SKM-1 treated with dmso at 0.1 percent for 144 hours (cell line): ENCODE measurements at regions not wholly inside any gene's neighbourhood (a gene's known extent, or its start where the extent isn't known, plus 50 kb on each side); places are given as distances from the start of the nearest gene placed in this dataset.
"Not testable (repeated sequence)": the region's sequence is repeated elsewhere in the genome, so short reads cannot be mapped to it uniquely, and the experiment has no call there.

Experiments used
- DNase-seq: peaks from one replicate; lab custom pipeline; 2025; ENCODE audit not compliant: unreplicated experiment; lab: John Stamatoyannopoulos, UW

DNA sequence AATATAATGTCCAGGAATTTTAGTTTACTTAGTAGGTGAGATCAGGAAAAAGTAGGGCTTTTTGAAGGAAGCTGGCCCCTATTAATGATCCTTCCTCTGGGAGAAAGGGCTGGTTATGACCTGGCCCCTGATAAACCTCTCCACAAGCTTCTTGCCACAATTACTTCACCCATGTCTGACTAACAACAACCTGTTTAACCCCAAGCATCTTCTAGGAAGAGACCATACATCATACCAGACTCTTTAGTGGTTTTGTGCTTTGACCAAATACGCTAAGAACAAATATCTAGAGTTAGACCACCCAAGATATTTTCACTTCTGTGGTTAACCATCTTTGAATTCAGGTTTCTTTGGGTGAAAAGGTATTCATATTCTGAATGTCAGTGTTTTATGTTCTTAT is 174.0 kb upstream of the SLC27A6 start:
- no peak for DNase-seq

DNA sequence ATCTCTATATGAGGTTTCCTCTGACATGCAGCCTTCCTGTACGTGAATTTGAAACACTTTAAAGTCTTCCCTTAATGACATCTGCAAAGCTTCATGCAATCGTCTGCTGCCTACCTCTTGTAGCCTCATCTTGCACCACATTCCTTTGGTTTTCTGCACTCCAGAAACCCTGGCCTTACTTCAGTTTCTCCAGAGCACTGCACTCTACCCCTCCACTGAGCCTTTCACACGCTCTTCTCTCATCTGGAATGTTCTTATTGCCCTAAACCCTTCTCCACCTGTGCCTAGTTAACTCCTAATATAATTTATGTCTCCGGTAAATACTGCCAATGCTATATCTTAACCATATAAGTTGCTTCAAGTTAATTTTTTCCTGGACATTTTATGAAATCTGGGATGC is 168.8 kb upstream of the SLC27A6 start:
- no peak for DNase-seq

DNA sequence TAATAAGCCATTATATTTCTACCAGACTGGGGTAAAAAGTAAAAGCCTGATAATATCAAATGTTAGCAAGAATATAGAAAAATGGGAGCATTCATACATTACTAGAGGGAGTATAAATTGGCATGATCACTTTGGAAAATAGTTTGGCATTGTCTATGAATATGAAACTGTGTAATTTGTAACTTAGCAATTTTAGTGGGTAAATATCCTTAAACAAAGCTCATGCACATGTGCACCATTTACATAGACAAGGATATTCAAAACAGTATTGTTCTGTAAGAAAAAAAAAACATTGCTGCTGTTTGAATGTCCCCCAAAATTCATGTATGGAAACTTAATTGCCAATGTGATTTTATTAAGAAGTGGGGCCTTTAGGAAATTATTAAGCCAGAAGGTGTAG is 166.4 kb upstream of the SLC27A6 start:
- no peak for DNase-seq

DNA sequence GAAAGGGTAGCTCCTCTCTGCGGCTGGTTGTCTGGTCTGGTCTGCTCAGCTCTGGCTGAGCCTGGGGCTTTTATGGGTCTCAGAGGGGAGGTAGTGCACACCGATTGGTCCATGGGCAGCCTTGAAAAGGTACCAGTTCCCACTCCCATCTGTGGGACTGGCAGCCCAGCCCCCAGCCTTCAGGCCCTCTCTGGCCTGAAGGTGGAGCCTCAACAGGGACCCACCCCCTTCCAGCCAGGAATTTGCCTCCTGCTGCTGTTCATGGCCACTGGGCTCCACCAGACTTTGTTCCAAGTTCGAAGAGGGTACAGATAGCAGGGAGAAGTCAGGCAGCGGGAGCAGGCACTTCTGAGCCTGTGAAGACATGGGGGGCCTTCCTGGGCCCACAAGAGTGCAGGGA is 165.3 kb upstream of the SLC27A6 start:
- no peak for DNase-seq

DNA sequence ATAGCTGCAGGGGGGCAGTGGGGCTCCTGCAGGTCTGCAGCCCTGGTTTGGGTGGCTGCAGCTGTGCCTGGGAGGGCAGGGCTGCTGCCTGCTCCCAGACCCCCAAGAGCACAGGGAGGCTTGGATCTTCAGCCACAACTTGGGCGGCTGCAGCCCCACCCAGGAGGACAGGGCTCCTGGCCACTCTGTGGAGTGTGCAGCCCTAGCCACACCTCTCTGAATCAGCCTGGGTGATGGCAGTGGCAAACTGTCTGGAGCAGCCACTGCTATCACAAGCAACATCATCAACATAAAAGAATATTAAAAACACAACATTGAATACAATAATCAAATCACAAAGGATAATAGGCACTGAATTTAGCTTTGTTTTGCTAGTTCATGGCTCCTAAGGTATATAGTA is 164.9 kb upstream of the SLC27A6 start:
- no peak for DNase-seq

DNA sequence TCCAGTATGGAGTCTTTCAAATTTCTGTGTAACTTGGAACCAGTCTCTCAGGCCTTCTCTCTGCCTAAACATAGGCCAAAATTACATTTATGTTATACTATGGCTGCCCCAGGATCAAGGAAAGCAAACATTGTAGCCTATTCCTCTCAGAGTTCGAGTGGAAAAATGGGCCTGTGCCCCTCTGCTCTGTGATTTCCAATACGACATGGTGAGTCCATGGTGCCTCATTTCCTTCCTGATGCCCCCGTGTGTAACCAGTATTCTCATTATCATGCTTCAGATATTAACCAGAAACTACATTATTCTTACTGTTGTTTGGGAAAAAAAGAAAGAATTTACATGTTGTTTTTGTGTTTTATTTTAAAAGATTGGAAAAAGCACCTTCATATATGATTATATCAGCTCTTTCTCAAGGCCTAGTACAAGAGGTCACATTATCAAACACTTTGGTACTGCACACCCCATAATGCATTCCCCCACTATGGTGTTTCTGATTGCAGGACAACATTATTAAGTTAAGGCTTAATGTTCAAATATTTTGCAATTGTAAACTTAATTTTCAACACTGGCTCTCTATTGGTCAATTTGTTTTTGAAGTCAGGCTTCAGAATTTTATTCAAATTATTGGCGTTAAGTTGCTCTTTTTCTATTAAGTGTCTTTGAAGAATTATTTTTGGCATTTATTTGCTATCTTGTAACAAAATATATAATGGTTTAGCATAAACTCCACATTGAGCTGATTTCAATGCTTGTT is 151.8 kb upstream of the SLC27A6 start:
- no peak for DNase-seq

DNA sequence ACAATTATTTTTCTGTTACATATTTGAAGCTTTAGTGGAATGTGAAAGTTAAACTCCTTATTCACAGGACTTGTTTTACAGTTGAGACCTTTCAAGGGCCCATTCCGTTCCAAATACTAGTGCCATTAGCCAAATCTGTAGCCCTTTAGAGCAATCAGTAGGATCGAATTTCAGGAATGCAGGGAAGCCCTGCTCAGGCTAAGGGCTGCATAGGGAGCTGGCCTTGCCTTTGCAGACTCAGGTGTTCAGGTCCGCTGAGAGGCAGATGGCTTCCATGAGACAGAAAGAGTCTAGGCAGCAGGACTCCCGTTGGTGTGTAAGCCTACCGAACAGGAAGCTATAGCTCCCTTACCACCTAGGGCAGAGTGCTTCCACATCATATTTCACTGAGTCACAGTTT is 150.1 kb upstream of the SLC27A6 start:
- DNase-seq = no peak

DNA sequence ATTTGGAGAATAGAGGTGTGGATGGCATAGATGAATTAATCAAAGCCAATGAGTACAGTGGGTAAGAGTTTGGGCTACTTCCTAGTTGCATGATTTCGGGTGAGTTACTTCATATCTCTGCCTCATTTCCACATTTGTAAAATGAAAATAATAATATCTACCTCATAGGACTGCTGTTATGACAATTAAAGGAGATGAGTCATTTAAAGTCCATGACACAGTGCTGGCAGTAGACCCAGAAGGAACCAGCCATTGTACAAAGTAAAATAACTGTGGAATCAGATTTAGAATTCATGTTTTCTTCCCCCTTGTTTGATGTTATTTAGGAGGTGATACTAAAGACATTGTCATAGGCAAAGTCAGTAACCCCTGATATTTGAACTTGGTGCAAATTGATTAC is 139.5 kb upstream of the SLC27A6 start:
- no peak for DNase-seq

DNA sequence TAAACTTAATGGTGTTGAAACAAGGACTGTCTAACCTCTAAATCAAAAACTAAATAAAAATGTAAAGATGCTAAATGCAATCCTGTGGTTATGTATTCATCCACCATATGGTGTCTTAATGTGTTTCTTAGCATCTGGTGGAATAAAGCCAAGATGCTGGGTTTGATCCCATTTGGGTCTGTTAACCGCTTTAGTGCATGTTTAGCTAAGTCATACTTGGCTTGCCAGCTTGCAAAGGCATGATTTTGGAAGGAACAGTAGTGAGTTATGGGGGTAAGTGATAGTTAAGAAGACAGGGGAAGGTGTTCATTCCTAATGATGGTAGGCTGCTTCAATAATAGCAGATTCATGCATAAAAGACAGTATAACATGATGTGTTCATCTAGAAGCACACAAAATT is 139.0 kb upstream of the SLC27A6 start:
- DNase-seq = no peak

DNA sequence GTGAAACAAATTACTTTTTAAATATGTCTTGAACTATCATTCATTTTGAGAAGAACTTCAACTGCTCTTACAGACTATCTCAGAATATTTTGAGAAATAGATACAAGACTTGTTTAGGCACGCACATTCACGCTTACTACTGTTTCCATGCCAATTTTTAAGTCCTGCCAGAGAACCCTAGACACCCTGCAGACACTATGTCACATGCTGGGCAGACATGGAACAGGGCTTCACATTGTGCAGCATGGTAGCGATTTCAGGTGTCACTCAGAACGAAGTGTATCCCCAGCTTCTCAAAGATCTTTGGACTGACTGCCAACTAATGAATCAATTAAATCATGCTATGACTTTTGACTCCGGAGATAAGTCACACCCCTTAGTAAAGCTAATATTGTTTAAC is 128.7 kb upstream of the SLC27A6 start:
- no peak for DNase-seq

DNA sequence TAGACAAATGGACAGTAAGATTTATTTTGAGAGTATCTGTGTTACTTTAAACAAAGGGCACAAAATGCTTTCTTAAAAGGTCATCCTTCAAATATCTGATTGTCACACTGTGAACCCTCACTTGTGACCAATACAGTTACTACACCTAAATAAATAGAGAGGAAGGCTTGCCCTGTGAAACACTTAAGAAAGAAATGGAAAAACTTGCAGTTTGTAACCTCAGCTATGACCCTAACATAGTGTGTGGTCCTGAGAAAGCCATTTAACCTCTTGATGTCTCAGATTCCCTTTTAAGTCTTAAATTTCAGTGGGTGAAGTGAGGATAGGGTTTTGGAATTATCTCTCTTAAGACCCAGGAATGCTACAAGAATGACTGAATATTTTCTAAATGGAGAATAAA is 126.7 kb upstream of the SLC27A6 start:
- DNase-seq = no peak

DNA sequence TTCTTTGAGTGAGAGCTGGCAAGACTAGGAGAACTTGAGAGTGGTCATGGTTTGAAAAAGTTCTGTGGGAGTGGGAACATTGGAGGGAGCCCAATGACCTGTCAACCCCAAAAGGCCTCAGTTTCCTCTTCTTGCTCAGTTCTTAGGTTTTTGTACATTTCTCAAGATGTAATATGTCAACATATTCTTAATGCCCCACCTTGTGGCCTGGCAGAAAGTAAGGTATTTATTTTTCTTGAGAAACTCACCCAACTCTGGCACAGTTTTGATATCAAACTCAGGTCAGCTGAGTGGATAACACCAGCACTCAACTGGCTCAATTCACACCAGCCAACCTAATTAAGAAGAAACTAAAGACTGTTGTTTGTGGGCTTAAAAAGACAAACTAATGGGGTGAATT is 123.0 kb upstream of the SLC27A6 start:
- DNase-seq = no peak

DNA sequence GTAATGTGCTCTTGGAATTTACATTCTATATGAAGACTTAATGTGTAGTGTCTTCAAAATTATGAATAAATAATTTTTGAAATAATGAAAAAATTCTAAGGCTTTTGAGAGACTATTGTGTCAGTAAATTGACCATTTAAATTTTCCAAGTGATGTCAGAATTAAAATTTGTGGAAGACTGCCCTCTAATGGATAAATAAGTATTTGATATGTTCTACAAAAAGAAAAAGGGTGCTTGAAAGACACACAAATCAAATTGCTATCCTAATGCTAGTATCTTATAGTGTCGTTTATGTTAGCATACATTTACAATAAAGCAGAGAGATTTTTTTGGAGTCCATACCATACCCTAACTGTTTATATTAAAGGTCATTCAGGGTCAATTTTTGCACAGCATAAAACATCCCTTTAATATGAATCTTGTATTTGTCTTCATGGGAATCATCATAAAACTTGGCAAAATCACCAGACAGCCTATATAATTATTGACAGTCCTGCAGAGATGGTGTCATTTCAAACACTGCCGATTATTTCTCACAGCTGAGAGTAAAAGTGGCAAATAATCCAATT is 120.8 kb upstream of the SLC27A6 start:
- no peak for DNase-seq

DNA sequence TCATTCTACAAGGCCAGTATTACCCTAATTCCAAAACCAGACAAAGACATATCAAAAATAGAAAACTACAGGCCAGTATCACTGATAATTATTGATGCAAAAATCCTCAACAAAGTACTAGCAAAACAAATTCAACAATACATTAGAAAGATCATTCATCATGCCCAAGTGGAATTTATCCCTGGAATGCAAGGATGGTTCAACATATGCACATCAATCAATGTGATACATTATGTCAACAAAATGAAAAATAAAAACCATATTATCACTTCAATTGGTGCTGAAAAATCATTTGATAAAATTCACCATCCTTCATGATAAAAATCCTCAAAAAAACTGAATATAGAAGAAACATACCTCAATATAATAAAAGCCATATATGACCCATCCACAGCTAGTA is 115.2 kb upstream of the SLC27A6 start:
- DNase-seq = no peak

DNA sequence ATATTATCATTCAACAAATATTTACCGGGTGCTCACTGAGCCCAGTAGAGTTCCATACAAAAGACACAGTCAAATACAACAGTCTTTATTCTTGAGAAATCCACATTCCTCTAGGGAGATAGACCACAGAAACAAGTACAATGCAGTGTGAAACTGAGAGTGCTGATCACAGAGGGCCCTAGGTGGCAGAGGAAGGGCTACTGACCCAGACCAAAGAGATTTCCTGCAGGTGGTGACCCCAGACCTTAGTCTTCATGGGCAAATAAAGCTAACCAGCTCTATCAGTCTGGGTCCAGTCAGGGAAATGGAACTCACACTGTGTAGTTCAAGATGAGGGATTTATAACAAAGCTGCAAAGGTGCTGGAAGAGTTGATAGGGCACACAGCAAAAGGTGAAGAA is 110.4 kb upstream of the SLC27A6 start:
- no peak for DNase-seq

DNA sequence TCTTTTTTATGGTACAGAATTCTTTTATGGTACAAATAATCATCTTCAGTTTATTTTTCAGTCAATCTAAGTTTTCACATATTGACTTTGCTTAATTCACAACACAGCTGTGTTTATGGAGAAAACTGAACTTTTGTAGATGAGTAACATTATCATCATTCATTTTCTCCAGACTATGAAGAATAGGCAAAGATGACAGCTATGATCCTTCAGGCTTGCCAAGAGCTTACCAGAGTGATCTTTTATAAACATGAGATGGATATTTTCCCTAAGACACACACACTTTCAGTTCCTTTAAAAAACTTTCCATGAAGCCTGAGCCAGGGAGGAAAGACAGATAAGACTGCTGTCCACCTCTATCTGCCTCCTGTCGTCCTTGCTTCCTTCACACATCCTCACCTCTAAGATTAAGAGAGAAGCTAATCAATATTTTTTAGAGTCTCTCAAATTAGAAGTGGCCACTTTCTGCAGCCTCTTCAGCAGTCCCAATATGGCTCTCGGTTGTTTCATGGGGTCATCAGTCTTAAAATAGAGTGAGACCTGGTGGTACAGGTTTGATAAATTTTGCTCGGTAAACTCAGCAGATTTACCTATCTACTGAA is 108.1 kb upstream of the SLC27A6 start:
- no peak for DNase-seq

DNA sequence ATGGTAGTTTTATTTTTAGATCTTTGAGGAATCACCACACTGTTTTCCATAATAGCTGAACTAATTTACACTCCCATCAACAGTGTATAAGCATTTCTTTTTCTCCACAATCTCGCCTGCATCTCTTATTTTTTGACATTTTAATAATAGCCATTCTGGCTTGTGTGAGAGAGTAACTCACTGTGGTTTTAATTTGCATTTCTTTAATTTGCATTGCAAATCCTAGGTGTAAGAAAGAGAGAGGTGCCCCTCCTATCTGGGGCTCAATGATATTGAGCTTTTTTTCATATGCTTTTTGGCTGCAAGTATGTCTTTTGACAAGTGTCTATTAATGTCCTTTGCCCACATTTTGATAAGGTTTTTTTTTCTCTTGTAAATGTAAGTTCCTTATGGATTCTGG is 106.3 kb upstream of the SLC27A6 start:
- no peak for DNase-seq

DNA sequence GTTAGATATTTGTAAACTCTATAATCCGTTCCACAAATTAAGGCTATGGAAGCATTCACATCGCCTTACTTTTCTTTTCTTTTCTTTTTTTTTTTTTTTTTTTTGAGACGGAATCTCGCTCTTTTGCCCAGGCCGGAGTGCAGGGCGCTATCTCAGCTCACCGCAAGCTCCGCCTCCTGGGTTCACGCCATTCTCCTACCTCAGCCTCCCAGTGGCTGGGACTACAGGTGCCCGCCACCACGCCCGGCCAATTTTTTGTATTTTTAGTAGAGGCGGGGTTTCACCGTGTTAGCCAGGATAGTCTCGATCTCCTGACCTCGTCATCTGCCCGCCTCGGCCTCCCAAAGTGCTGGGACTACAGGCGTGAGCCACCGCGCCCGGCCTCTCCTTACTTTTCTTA is 104.1 kb upstream of the SLC27A6 start:
- not testable (repeated sequence) for DNase-seq

DNA sequence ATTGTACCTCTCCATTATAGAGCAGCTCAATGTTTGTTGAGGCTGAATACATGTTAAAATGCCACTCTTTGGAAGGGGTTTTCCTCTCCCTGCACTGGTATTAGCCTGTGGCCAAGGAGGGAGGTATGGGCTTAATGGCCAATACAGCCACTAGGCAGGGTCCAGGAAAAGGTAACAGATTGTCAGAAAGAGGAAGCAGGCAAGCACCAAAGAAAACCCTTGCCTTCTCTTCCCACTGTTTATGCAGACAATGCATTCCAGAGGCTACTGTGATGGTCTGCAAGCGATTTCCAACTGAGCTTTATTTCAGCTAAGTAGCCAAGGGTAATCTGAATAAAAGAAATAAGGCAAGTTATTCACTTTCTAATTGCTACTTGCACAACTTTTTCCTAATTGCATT is 95.3 kb upstream of the SLC27A6 start:
- DNase-seq = no peak

DNA sequence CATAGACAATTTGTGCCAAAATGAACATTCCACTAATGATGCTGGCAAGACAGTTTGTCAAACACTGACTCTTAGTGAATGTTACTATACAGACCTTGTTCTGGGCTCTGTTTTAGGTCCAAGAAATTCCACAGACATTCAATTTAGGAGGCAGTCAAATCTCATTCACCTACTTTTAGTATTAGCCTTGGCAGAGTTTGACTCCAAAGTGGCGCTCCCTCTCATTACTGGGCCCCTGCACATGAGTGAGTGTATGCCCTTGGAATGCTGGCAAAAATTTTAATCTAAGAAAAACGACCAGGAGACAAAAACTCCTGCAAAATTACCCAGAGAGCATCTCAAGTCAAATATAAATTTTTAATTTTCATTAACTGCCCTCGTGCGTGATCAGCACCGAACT is 94.9 kb upstream of the SLC27A6 start:
- DNase-seq = no peak

DNA sequence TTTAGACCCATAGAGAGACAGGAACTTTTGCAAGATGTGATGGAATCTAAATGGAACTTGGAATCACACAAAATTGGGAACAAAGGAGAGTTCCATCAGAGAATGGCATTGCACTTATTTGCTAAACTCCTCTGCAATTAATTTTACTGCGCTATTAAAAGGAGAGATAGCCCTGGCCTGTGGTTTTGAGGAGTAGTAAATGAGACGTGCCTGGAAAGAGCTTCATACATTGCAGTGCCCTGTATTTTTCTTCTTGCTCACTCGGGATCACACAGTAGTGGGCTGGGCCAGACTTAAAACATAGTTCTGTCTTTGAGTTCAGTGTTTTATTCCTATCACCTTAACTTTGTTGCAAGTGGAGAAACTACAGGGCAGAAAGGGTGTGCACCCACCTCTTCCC is 94.4 kb upstream of the SLC27A6 start:
- no peak for DNase-seq

DNA sequence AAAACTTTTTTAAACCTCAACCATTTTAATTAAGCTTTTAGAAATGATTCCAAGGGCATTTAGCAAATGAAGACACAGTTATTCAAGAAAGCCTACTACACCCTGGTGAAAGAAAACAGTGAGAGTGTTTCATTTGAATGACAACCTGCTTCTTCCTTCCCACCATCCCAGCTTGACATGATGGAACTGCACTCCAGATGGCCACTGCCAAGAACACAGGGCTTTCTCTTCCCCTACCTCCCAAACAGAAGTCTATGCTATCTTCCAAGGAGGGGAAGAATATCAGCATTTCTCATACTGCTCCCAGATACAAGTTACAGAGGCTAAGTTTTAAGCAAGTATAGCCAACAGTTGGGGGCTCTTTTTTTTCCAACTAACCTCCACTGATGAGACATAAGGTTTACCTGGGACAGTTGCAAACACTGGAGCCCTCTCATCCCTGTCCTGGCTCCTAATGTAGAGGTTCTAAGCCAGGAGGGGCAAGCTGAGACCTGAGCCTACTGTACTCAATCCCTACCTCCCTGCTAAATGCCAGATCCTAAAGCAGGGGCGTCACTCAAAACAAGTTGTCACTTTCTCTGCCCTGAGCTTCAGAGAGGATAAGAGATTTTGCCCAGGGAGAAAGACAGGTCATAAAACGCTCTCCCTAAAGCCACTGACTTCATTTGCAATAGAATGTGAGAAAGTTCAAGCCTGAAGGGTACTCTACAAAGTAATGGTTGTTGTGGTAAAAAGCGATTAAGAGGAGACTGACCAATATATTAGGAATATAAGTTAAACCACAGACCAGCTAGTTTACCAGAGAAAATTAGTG is 88.5 kb upstream of the SLC27A6 start:
- DNase-seq = no peak
